22Rv1 (cell line): ENCODE measurements at regions not wholly inside any gene's neighbourhood (a gene's known extent, or its start where the extent isn't known, plus 50 kb on each side); places are given as distances from the start of the nearest gene placed in this dataset.
"Not testable (repeated sequence)": the region's sequence is repeated elsewhere in the genome, so short reads cannot be mapped to it uniquely, and the experiment has no call there.

Experiments
- H3K27ac ChIP-seq: fragments of 450-650 bp; 2 replicates; pipeline ENCODE4 v1.5.1; 2017

DNA sequence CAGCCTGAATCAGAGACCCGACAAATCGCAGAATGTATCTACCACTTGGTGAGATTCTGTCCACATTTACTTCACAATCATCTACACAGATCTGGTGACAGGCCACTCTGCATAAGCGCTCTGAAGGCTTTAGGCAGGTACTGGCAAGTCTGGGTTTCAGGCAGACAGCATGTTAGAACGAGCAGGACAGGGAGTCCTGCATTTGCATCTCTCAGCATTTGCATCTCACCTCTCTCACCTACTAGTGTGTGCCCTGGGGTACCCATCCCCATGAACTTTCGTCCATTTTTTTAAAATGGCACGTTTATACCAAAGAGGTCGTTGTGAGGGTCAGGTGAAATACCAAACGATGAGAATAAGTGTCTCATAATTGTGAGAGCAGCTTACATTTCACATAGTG is 108.2 kb downstream of the SPATA31A1 start:
- not testable (repeated sequence) for H3K27ac ChIP-seq

DNA sequence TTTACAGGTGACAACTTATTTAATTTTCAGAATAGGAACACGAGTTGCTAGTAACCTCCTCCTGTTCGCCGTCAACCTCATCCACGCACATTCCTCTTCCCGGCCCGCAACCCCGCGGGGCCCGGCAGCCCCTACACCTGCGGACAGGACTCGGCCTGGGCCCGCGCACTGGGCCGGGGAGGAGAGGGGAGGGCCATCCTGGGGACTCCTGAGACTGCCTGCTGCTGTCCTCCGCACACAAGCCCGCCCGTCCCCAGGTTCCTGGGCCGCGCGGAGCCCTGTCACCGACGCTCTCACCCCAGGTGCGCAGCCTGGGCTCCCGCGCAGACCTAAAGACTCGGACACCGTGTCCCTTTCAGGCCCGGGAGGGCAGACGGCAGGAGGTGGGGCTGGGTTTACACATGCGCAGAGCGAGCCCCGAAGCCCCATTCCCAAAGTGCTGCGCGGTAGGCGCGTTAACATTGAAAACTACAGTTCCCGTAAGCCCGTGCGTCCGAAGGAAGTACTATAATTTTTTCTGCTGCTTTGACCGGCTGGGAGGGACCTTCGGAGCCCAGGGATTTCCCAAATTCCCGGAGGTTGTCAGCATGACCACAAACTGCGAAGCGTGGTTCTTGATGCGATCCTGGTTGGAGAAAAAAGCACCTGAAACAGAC is 108.8 kb downstream of the SPATA31A1 start:
- H3K27ac ChIP-seq, result not testable (repeated sequence)

- not testable (repeated sequence) for H3K27ac ChIP-seq
Measured at GRCh38 chr9:39474499-39474898, 119.0 kb downstream of the SPATA31A1 start.

DNA sequence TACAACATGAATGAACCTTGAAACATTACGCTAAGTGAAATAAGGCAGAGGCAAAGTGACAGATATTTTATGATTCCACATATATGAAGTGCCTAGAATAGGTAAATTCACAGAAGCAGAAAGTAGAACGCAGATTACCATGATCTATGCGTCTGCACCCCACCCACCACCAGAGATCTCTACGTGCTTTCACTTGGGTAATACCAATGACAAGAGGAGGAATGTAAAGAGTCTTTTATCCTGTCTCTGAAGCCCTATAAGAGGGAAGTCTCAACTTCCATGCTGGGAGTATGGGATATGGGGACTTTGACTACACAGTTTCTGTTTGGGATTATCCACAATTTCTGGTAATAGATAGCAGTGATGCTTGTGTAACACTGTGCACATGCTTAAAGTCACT is 127.6 kb downstream of the SPATA31A1 start:
- H3K27ac ChIP-seq, result not testable (repeated sequence)

DNA sequence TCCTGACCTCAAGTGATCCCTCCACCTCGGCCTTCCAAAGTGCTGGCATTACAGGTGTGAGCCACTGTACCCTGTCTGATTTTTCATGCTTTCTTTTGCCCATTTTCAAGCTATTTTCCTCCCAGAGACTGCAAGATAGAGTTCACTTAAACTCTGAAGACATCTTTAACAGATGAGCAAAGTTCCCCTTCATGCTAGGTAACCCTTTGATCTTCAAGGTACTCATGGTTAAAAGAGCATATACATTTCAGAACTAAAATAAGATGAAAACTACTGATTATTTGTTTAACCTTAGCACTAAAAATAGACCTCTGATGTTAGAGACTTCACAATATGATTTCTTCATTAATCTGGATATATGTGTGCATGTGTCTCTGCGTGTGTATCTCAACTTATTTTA is 128.4 kb downstream of the SPATA31A1 start:
- not testable (repeated sequence) for H3K27ac ChIP-seq

DNA sequence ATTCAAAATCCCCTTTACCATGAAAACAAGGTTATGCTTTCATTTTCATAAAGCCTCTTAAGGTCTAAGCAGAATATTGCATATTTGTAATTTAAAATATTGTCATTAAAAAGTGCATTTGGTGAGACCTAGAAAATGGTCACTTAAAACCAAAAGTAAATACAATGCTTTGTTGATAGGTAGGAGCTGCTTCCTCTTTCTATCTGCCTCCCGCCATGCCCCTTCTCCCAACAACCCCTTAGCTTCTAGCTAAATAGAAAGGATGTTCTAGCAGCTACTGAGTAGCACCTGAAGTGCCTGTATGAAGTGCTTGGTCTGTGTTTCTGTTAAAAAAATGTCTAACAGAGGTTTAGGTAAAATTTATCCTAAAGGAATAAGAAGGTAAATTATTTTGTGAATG is 128.8 kb downstream of the SPATA31A1 start:
- H3K27ac ChIP-seq, result not testable (repeated sequence)

GRCh38 chr9:39487477-39487876 is 132.0 kb downstream of the SPATA31A1 start:
- not testable (repeated sequence) for H3K27ac ChIP-seq

GRCh38 chr9:39496248-39496647 is 140.8 kb downstream of the SPATA31A1 start:
- not testable (repeated sequence) for H3K27ac ChIP-seq

DNA sequence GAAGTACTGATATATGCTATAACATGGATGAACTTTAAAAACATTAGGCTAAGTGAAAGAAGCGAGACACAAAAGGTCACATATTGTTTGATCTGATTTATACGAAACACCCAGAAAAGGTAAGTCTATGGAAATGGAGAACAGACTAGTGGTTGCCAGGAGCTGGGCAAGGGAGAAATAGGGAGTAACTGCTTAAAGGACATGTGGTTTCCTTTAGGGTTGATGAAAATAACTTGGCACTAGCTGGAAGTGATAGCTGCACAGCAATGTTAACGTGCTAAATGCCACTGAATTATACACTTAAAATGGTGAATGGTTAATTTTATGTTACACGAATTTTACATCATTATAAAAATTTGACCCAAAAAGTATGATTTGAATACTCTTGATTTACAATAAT is 147.7 kb downstream of the SPATA31A1 start:
- not testable (repeated sequence) for H3K27ac ChIP-seq

DNA sequence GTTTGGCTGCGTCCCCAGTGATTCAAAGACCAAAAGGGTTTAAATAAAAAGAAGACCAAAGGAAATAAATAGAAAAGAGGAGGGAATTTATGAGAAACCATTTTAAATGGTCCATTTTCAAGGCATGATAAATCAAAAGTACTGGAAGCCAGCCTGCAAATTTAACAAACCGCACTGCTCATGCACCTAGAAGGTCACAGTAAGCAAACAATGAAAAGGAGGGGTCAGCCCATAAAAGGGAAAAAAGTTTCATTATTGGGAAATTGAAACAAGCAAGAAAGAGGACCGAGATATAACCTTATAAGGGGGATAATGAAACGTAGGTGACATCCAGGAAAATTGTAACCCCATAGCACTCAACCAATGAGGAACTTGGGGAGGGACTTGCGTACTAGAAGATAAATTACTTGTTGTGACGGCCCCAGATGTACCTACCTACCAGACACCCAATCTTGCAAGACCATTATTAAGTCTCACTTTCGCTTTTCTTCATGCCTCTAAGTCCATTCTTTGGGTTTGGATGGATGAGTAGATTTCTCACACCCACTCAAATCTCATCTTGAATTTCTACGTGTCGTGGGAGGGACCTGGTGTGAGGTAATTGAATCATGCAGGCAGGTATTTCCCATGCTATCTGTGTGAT is 172.0 kb downstream of the SPATA31A1 start:
- H3K27ac ChIP-seq, result not testable (repeated sequence)

- H3K27ac ChIP-seq, result not testable (repeated sequence)
Measured at GRCh38 chr9:39532597-39532996, 177.1 kb downstream of the SPATA31A1 start.

GRCh38 chr9:39533001-39533762 is 177.7 kb downstream of the SPATA31A1 start:
- H3K27ac ChIP-seq, result not testable (repeated sequence)

DNA sequence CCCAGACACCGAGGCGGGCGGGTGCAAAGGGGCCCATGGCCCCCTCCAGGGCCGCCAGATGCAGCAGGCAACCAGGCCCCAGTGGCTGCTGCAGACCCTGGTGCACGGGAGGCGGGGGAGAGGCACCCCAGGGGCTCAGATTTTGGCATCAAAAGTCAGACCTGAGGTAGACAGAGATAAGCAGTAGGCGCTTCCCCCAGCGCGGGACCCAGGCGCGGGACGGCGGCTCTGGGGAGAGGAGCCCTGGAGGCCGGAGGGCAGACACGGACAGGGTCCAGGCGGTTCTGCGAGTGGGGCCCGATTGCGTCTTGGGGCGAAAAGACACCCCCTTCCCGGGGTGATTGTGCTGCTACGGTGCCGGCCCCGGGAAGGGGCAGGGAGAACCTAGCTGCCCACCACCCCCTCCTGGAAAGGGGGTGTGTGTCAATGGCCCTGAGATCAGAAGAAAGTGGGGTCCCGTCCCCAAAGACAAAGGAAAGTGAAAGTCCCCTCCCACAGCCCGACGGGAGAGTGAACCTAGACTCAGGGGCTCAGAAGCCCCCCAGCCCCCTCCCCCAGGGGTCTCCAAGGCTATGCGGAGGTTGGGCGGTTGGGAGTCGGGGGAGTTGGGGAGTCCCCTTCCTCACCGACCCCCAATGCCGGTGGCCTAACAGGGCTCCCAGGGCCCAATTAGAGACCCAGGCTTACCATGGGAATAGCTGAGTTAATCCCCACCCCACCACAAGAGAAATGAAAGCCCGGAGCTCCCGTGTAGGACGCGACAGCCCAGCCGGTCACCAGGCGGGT is 178.5 kb downstream of the SPATA31A1 start:
- not testable (repeated sequence) for H3K27ac ChIP-seq

GRCh38 chr9:39534897-39535296 is 179.4 kb downstream of the SPATA31A1 start:
- H3K27ac ChIP-seq, result not testable (repeated sequence)

GRCh38 chr9:39542157-39542556 is 186.7 kb downstream of the SPATA31A1 start:
- not testable (repeated sequence) for H3K27ac ChIP-seq

DNA sequence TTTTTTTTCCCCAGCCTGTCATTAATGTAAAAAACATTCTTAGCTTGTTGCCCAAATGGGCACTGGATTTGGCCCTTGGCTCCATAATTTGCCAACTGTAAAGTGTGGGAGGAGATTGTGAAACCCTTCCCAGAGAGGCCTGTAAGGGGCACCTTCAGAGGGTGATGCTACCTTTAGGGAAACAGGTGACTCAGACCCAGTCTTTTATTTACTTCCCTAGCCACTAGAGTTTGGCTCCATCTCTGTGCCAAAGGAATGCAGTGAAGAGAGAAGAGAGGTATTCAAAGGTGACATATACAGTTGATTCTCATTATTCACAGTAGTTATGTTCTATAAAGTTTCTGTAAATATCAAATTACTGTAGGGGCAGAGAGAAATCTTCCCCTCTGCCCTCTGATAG is 189.6 kb downstream of the SPATA31A1 start:
- not testable (repeated sequence) for H3K27ac ChIP-seq

DNA sequence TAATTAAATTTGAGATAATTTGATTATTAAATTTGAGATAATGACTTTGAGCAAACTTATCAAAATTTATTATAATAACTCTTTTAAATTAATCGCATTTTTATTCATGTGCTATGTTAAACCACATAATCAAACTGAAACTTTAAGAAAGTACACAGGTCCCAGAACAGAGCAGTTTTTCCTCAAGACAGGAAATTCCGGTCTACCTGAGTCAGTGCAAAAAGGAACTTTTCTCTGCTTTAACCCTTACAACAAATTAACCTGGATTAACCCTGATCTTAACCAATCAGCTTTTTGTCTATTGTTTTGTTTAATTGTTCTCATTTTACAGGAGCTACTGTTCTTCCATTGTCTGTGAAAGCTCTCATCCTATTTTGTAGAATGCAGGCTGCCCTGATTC is 195.1 kb downstream of the SPATA31A1 start:
- not testable (repeated sequence) for H3K27ac ChIP-seq

DNA sequence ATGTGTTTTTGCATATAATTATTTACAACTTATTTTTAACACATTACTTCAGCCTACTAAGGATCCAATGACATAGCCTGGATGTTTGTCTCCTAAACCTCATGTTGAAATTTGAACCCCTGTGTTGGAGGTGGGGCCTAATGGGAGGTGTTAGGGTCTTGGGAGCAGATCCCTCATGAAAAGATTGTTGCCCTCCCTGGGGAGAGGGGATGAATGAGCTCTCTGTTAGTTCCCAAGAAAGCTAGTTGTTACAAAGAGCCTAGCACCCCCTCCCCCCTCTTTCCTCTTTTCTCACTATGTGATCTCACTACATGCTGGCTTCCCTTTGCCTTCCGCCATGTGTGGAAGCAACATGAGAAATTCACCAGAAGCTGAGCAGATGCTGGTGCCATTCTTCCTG is 196.1 kb downstream of the SPATA31A1 start:
- H3K27ac ChIP-seq, result not testable (repeated sequence)

DNA sequence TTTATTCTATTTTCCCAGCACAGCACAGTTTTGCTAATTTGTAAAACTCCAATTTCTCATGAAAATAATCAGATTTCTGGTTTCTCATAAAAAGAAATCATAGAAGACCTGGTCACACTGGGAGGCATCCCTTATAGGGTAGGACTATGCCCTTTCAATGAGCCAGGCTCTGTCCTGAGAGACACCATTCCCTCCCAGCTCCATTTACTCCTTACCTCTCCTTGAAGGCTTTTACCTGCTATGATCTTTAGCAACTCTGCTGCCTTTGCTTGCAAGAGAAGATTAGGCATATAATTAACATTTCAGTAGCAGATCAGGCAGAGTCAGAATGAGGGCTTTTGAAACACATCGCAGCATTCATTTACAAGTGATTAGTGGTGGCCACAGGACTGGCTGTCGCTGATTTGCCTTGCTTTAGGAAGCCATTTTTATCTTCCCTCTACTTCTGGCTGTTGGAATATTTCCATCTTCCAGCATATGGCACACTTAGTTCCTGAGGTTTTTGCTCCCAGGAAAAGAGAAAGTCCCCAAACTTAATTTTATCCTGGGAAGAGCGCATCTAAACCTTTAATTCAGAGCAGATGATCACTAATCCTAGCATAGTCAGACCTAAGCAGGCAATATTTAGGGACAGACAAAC is 196.9 kb downstream of the SPATA31A1 start:
- H3K27ac ChIP-seq, result not testable (repeated sequence)

DNA sequence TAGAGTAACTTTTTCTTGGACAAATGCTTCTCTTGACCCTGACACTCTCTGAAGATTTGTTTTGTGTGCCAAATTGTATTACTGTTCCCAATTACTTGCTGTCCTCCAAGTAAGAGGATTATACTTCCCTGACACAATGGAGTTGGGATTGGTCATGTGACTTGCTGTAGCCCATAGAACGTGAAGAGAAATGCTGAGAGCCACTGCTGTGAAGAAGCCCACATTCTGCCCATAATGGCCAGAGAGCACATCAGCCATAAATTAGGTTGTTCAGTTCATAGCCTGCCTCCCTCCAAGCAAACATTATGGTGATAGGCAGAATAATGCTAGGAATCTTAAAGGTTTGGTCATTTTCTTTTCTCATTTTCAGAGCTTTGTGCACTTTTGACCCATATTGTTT is 198.9 kb downstream of the SPATA31A1 start:
- not testable (repeated sequence) for H3K27ac ChIP-seq
